Retinal pigment epithelial cell (primary cell): ENCODE measurements at regions not wholly inside any gene's neighbourhood (a gene's known extent, or its start where the extent isn't known, plus 50 kb on each side); places are given as distances from the start of the nearest gene placed in this dataset.

Experiments used
- DNase-seq: peaks from one replicate; pipeline ENCODE4 v3.0.0-alpha.2; 2010; ENCODE audit warnings: low read depth
- H3K4me3 ChIP-seq: 2 replicates; pipeline ENCODE4 v1.5.1; 2011; ENCODE audit warnings: mild to moderate bottlenecking, low read length, control low read depth, moderate library complexity
- CTCF ChIP-seq: conservative IDR thresholded peaks from 2 replicates; pipeline ENCODE4 v1.5.1; 2011; ENCODE audit warnings: low read depth, low read length, control low read depth, inconsistent platforms

- no peak for DNase-seq
- no peak for TF ChIP-seq CTCF
- no peak overlapping the region for H3K4me3 ChIP-seq
These were observed 1382.3 kb downstream of the RAPGEF2 start for GRCh38 chr4:160485071-160485687.

GRCh38 chr4:160492181-160492580 is 1389.3 kb downstream of the RAPGEF2 start:
- TF ChIP-seq CTCF, result no peak
- DNase-seq, result no peak
- H3K4me3 ChIP-seq, result no peak overlapping the region

- no peak for DNase-seq
- TF ChIP-seq CTCF, result no peak
- no peak overlapping the region for H3K4me3 ChIP-seq
These were observed 1390.3 kb downstream of the RAPGEF2 start for GRCh38 chr4:160493206-160493605.

GRCh38 chr4:160495356-160495755 is 1392.5 kb downstream of the RAPGEF2 start:
- no peak for DNase-seq
- TF ChIP-seq CTCF, result no peak
- H3K4me3 ChIP-seq, result no peak overlapping the region

GRCh38 chr4:160498211-160498610 is 1395.3 kb downstream of the RAPGEF2 start:
- DNase-seq, result no peak
- no peak for TF ChIP-seq CTCF
- no peak overlapping the region for H3K4me3 ChIP-seq

- no peak for TF ChIP-seq CTCF
- no peak for DNase-seq
- H3K4me3 ChIP-seq, result no peak overlapping the region
These were observed 1402.8 kb downstream of the RAPGEF2 start for GRCh38 chr4:160505724-160506123.

GRCh38 chr4:160510928-160511327 is 1408.0 kb downstream of the RAPGEF2 start:
- TF ChIP-seq CTCF, result no peak
- no peak overlapping the region for H3K4me3 ChIP-seq
- DNase-seq, result no peak
